ENCODE measurements at regions not wholly inside any gene's neighbourhood (a gene's known extent, or its start where the extent isn't known, plus 50 kb on each side); places are given as distances from the start of the nearest gene placed in this dataset.
A peak's percentile ranks its signal among the peaks of the same experiment; 100 is the strongest.

DNA sequence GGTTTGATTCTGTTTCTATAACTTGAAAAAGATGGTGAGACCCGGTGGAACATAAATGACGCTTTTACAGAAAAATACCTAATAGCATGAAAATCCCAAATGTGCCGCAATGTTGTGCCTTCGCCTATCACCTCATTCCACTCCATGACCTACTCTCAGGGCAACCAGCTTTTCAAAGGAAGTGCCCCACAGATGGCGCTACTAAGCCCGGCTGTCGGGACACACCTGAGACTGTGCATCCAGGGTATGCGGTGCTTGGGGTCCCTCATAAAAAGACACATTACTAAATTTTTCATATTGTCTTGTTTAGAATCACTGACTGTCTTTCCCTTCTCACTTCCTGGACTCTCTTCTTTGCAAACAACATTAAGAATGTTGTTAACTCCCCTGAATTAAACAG is 145.5 kb upstream of the RPS6KA2 start:
- H2AFZ ChIP-seq (ENCODE audit: low read length), result no peak overlapping the region
- no peaks in the 10 kb centered on the region for H3F3A ChIP-seq (ENCODE audit: insufficient read depth, low read length)
- H3K27me3 ChIP-seq (ENCODE audit: insufficient read depth, low read length), result no peaks in the 10 kb centered on the region; the same call in 1 of the 2 replicates
- no peak overlapping the region for H3K4me2 ChIP-seq (ENCODE audit: low read length)
- H4K20me1 ChIP-seq (ENCODE audit: insufficient read depth, low read length), result no peaks in the 10 kb centered on the region
- H3K9me3 ChIP-seq (ENCODE audit: low read length), result no peaks in the 10 kb centered on the region
- H3K9me2 ChIP-seq (ENCODE audit: low read depth, low read length), result no peaks in the 10 kb centered on the region
- TF ChIP-seq, protein P1, sequence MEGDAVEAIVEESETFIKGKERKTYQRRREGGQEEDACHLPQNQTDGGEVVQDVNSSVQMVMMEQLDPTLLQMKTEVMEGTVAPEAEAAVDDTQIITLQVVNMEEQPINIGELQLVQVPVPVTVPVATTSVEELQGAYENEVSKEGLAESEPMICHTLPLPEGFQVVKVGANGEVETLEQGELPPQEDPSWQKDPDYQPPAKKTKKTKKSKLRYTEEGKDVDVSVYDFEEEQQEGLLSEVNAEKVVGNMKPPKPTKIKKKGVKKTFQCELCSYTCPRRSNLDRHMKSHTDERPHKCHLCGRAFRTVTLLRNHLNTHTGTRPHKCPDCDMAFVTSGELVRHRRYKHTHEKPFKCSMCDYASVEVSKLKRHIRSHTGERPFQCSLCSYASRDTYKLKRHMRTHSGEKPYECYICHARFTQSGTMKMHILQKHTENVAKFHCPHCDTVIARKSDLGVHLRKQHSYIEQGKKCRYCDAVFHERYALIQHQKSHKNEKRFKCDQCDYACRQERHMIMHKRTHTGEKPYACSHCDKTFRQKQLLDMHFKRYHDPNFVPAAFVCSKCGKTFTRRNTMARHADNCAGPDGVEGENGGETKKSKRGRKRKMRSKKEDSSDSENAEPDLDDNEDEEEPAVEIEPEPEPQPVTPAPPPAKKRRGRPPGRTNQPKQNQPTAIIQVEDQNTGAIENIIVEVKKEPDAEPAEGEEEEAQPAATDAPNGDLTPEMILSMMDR (IDR thresholded peaks at IDR 0.05; ENCODE audit: low read length), result peak; percentile 43; the same call in 1 of the 2 replicates
- no peak for TF ChIP-seq EZH2 (IDR thresholded peaks at IDR 0.05; ENCODE audit: borderline replicate concordance, low read length)
- H3K36me3 ChIP-seq (ENCODE audit: insufficient read depth, low read length), result no peaks in the 10 kb centered on the region
- H3K27ac ChIP-seq (ENCODE audit: low read depth, low read length, poor library complexity, severe bottlenecking), result no peak overlapping the region
- H3K9ac ChIP-seq (ENCODE audit: low read length), result no peak overlapping the region
- H3K4me3 ChIP-seq (ENCODE audit: low read depth, low read length, poor library complexity, severe bottlenecking), result no peak overlapping the region
- no peaks in the 10 kb centered on the region for H3K79me2 ChIP-seq (ENCODE audit: insufficient read depth, low read length)
- no peaks in the 10 kb centered on the region for H3K4me1 ChIP-seq (ENCODE audit: insufficient read depth, low read length, severe bottlenecking)

DNA sequence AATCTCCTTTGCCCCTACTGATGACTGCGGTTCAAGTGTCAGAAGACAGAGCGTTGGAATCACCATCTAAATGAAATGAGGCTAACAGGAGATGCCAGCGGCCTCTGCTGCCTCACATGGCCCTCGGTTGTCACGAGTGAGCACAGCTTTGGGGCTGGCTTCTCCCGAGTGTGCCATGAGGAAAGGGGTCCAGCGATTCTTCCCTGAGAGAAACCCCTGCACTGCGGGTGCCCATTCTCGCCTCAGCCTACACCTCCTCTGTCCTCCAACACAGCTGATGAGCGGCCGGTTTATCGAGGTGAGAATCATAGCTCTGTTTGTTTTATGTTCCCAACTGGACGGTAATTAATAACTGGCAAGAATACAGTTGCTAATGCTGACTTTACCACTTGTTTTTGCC is 144.7 kb upstream of the RPS6KA2 start:
- Histone ChIP-seq H3K9me3 (ENCODE audit: low read length) (no peaks in the 10 kb centered on the region), H3K9me2 (ENCODE audit: low read depth, low read length) (no peaks in the 10 kb centered on the region), H3K4me1 (ENCODE audit: insufficient read depth, low read length, severe bottlenecking) (no peaks in the 10 kb centered on the region), H3K27ac (ENCODE audit: low read depth, low read length, poor library complexity, severe bottlenecking) (no peak overlapping the region), H2AFZ (ENCODE audit: low read length) (no peak overlapping the region), H3F3A (ENCODE audit: insufficient read depth, low read length) (no peaks in the 10 kb centered on the region), H3K4me2 (ENCODE audit: low read length) (no peak overlapping the region), H3K79me2 (ENCODE audit: insufficient read depth, low read length) (no peaks in the 10 kb centered on the region), H3K4me3 (ENCODE audit: low read depth, low read length, poor library complexity, severe bottlenecking) (no peak overlapping the region), H4K20me1 (ENCODE audit: insufficient read depth, low read length) (no peaks in the 10 kb centered on the region), H3K9ac (ENCODE audit: low read length) (no peak overlapping the region), H3K27me3 (ENCODE audit: insufficient read depth, low read length) (no peaks in the 10 kb centered on the region; the same call in 1 of the 2 replicates), H3K36me3 (ENCODE audit: insufficient read depth, low read length) (no peaks in the 10 kb centered on the region)
- no peak for TF ChIP-seq EZH2 (IDR thresholded peaks at IDR 0.05; ENCODE audit: borderline replicate concordance, low read length)
- TF ChIP-seq, protein P1 (IDR thresholded peaks at IDR 0.05; ENCODE audit: low read length), result no peak

DNA sequence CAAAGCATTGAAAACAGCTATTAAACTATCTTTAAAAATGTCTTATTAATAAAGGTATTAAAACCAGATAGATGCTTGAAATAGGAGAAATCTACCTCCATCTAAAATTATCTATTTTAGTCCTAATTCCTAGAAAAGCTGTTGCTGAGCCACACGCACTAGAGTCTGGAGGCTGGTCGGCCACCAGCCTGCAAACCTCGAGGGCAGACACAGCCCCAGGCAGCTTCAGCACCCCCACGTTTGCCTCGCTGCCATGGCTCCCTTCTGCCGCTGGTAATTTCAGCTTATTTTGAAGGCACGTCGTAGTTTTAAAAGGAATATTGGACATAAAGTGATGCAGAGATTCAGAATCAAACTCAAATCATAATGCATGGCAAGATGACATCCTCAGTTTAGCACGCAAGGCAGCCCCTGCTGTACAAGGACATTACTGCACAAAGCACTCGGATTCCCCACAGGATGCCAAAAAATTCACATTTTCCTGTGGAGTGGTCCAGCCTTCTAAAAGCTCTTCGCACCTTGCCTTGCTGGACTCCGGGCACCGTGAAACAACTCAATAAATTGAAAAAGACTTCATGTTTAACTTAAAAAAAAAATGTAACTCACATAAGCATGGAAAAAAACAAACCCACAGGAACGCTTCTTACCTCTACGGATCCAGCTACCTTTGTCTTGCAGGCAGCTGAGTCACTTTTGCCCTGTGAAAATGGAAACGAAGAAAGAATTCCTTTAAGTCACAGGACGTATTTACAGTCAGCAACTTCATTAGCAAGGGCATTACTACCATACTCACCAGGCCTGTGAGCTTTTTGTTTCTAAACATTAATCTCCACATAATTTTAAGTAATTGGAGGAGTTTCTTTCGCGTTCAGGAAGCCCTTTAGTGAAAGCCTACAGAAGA is 143.4 kb upstream of the RPS6KA2 start:
- no peak overlapping the region for H2AFZ ChIP-seq (ENCODE audit: low read length)
- H3F3A ChIP-seq (ENCODE audit: insufficient read depth, low read length), result no peaks in the 10 kb centered on the region
- no peaks in the 10 kb centered on the region for H3K9me2 ChIP-seq (ENCODE audit: low read depth, low read length)
- H3K4me2 ChIP-seq (ENCODE audit: low read length), result no peak overlapping the region
- no peak overlapping the region for H3K4me3 ChIP-seq (ENCODE audit: low read depth, low read length, poor library complexity, severe bottlenecking)
- no peaks in the 10 kb centered on the region for H3K36me3 ChIP-seq (ENCODE audit: insufficient read depth, low read length)
- no peak overlapping the region for H3K27ac ChIP-seq (ENCODE audit: low read depth, low read length, poor library complexity, severe bottlenecking)
- H3K9me3 ChIP-seq (ENCODE audit: low read length), result no peaks in the 10 kb centered on the region
- H3K9ac ChIP-seq (ENCODE audit: low read length), result no peak overlapping the region
- no peaks in the 10 kb centered on the region for H4K20me1 ChIP-seq (ENCODE audit: insufficient read depth, low read length)
- no peaks in the 10 kb centered on the region; the same call in 1 of the 2 replicates for H3K27me3 ChIP-seq (ENCODE audit: insufficient read depth, low read length)
- TF ChIP-seq, protein P1 (IDR thresholded peaks at IDR 0.05; ENCODE audit: low read length), result no peak
- no peak for TF ChIP-seq EZH2 (IDR thresholded peaks at IDR 0.05; ENCODE audit: borderline replicate concordance, low read length)
- no peaks in the 10 kb centered on the region for H3K4me1 ChIP-seq (ENCODE audit: insufficient read depth, low read length, severe bottlenecking)
- H3K79me2 ChIP-seq (ENCODE audit: insufficient read depth, low read length), result no peaks in the 10 kb centered on the region

Measured in OCI-LY1 (cell line).